ENCODE measurements at regions not wholly inside any gene's neighbourhood (a gene's known extent, or its start where the extent isn't known, plus 50 kb on each side); places are given as distances from the start of the nearest gene placed in this dataset.

GRCh38 chr9:80602291-80602690 lies 1030.5 kb downstream of the TLE4 start:
- H3K27ac Mint-ChIP-seq = no peak overlapping the region
- no peaks in the 10 kb centered on the region for H3K4me1 Mint-ChIP-seq
- no peaks in the 10 kb centered on the region for H3K27me3 Mint-ChIP-seq
- no peak for ATAC-seq
- peaks cover 11% of the 10 kb centered on the region for H3K36me3 Mint-ChIP-seq
- no peak overlapping the region for H3K4me3 Mint-ChIP-seq
- peaks cover 6% of the 10 kb centered on the region for H3K9me3 Mint-ChIP-seq

- Mint-ChIP-seq H3K9me3 (peaks cover 13% of the 10 kb centered on the region), H3K36me3 (peaks cover 16% of the 10 kb centered on the region), H3K27ac (no peak overlapping the region), H3K4me3 (no peak overlapping the region), H3K4me1 (no peaks in the 10 kb centered on the region), H3K27me3 (no peaks in the 10 kb centered on the region)
- no peak for ATAC-seq
Measured at GRCh38 chr9:80596579-80596978, 1024.8 kb downstream of the TLE4 start.

GRCh38 chr9:80595192-80595591 lies 1023.4 kb downstream of the TLE4 start:
- no peaks in the 10 kb centered on the region for H3K4me1 Mint-ChIP-seq
- peaks cover 15% of the 10 kb centered on the region for H3K9me3 Mint-ChIP-seq
- H3K36me3 Mint-ChIP-seq = peaks cover 16% of the 10 kb centered on the region
- no peaks in the 10 kb centered on the region for H3K27me3 Mint-ChIP-seq
- ATAC-seq = no peak
- H3K27ac Mint-ChIP-seq = no peak overlapping the region
- H3K4me3 Mint-ChIP-seq = no peak overlapping the region

GRCh38 chr9:80592413-80592812 lies 1020.6 kb downstream of the TLE4 start:
- ATAC-seq = no peak
- no peaks in the 10 kb centered on the region for H3K27me3 Mint-ChIP-seq
- peaks cover 9% of the 10 kb centered on the region for H3K9me3 Mint-ChIP-seq
- H3K4me3 Mint-ChIP-seq = no peak overlapping the region
- H3K27ac Mint-ChIP-seq = no peak overlapping the region
- peaks cover 6% of the 10 kb centered on the region for H3K36me3 Mint-ChIP-seq
- H3K4me1 Mint-ChIP-seq = no peaks in the 10 kb centered on the region

GRCh38 chr9:80586786-80587330 lies 1015.1 kb downstream of the TLE4 start:
- Mint-ChIP-seq H3K4me1 (no peaks in the 10 kb centered on the region), H3K4me3 (no peak overlapping the region), H3K36me3 (no peaks in the 10 kb centered on the region), H3K27me3 (no peaks in the 10 kb centered on the region), H3K27ac (no peak overlapping the region), H3K9me3 (peaks cover 4% of the 10 kb centered on the region)
- no peak for ATAC-seq

GRCh38 chr9:80571953-80572352 lies 1000.2 kb downstream of the TLE4 start:
- H3K36me3 Mint-ChIP-seq = peaks cover 32% of the 10 kb centered on the region
- H3K27me3 Mint-ChIP-seq = no peaks in the 10 kb centered on the region
- H3K9me3 Mint-ChIP-seq = peaks cover 42% of the 10 kb centered on the region
- H3K27ac Mint-ChIP-seq = no peak overlapping the region
- no peak for ATAC-seq
- H3K4me3 Mint-ChIP-seq = no peak overlapping the region
- no peaks in the 10 kb centered on the region for H3K4me1 Mint-ChIP-seq

GRCh38 chr9:80569236-80569635 lies 997.5 kb downstream of the TLE4 start:
- H3K9me3 Mint-ChIP-seq = peaks cover 25% of the 10 kb centered on the region
- ATAC-seq = no peak
- H3K27me3 Mint-ChIP-seq = no peaks in the 10 kb centered on the region
- no peak overlapping the region for H3K4me3 Mint-ChIP-seq
- H3K4me1 Mint-ChIP-seq = no peaks in the 10 kb centered on the region
- no peak overlapping the region for H3K27ac Mint-ChIP-seq
- H3K36me3 Mint-ChIP-seq = peaks cover 24% of the 10 kb centered on the region

GRCh38 chr9:80561526-80561925 lies 989.8 kb downstream of the TLE4 start:
- Mint-ChIP-seq H3K36me3 (peaks cover 16% of the 10 kb centered on the region), H3K27me3 (no peaks in the 10 kb centered on the region), H3K4me3 (no peak overlapping the region), H3K9me3 (peaks cover 8% of the 10 kb centered on the region), H3K27ac (no peak overlapping the region), H3K4me1 (no peaks in the 10 kb centered on the region)
- no peak for ATAC-seq

- Mint-ChIP-seq H3K4me3 (no peak overlapping the region), H3K9me3 (peaks cover 8% of the 10 kb centered on the region), H3K27ac (no peak overlapping the region), H3K36me3 (peaks cover 16% of the 10 kb centered on the region), H3K4me1 (no peaks in the 10 kb centered on the region), H3K27me3 (no peaks in the 10 kb centered on the region)
- ATAC-seq = no peak
Measured at GRCh38 chr9:80560976-80561375, 989.2 kb downstream of the TLE4 start.

- Mint-ChIP-seq H3K4me1 (no peaks in the 10 kb centered on the region), H3K4me3 (no peak overlapping the region), H3K9me3 (no peaks in the 10 kb centered on the region), H3K36me3 (peaks cover 10% of the 10 kb centered on the region), H3K27ac (no peak overlapping the region), H3K27me3 (no peaks in the 10 kb centered on the region)
- ATAC-seq = no peak
Measured at GRCh38 chr9:80557256-80557655, 985.5 kb downstream of the TLE4 start.

- H3K9me3 Mint-ChIP-seq = no peaks in the 10 kb centered on the region
- H3K4me1 Mint-ChIP-seq = no peaks in the 10 kb centered on the region
- no peak overlapping the region for H3K27ac Mint-ChIP-seq
- ATAC-seq = no peak
- no peaks in the 10 kb centered on the region for H3K27me3 Mint-ChIP-seq
- no peak overlapping the region for H3K4me3 Mint-ChIP-seq
- peaks cover 10% of the 10 kb centered on the region for H3K36me3 Mint-ChIP-seq
Measured at GRCh38 chr9:80556631-80557030, 984.9 kb downstream of the TLE4 start.

- H3K27me3 Mint-ChIP-seq = no peaks in the 10 kb centered on the region
- no peak overlapping the region for H3K4me3 Mint-ChIP-seq
- peaks cover 10% of the 10 kb centered on the region for H3K36me3 Mint-ChIP-seq
- ATAC-seq = no peak
- no peak overlapping the region for H3K27ac Mint-ChIP-seq
- H3K9me3 Mint-ChIP-seq = no peaks in the 10 kb centered on the region
- H3K4me1 Mint-ChIP-seq = no peaks in the 10 kb centered on the region
Measured at GRCh38 chr9:80555782-80556325, 984.1 kb downstream of the TLE4 start.

GRCh38 chr9:80554856-80555255 lies 983.1 kb downstream of the TLE4 start:
- Mint-ChIP-seq H3K9me3 (no peaks in the 10 kb centered on the region), H3K4me1 (no peaks in the 10 kb centered on the region), H3K36me3 (peaks cover 10% of the 10 kb centered on the region), H3K27me3 (no peaks in the 10 kb centered on the region), H3K4me3 (no peak overlapping the region), H3K27ac (no peak overlapping the region)
- ATAC-seq = no peak

- Mint-ChIP-seq H3K36me3 (peaks cover 10% of the 10 kb centered on the region), H3K27ac (no peak overlapping the region), H3K4me3 (no peak overlapping the region), H3K4me1 (no peaks in the 10 kb centered on the region), H3K9me3 (no peaks in the 10 kb centered on the region), H3K27me3 (no peaks in the 10 kb centered on the region)
- no peak for ATAC-seq
Measured at GRCh38 chr9:80554301-80554700, 982.5 kb downstream of the TLE4 start.

GRCh38 chr9:80552931-80553330 lies 981.2 kb downstream of the TLE4 start:
- no peak for ATAC-seq

GRCh38 chr9:80550181-80550580 lies 978.4 kb downstream of the TLE4 start:
- H3K9me3 Mint-ChIP-seq = no peaks in the 10 kb centered on the region
- no peaks in the 10 kb centered on the region for H3K36me3 Mint-ChIP-seq
- no peaks in the 10 kb centered on the region for H3K27me3 Mint-ChIP-seq
- H3K4me3 Mint-ChIP-seq = no peak overlapping the region
- H3K4me1 Mint-ChIP-seq = no peaks in the 10 kb centered on the region
- ATAC-seq = no peak
- H3K27ac Mint-ChIP-seq = no peak overlapping the region

More at GRCh38 chr9:80552931-80553330, 981.2 kb downstream of the TLE4 start:
- no peaks in the 10 kb centered on the region for H3K9me3 Mint-ChIP-seq
- H3K27ac Mint-ChIP-seq = no peak overlapping the region
- no peaks in the 10 kb centered on the region for H3K27me3 Mint-ChIP-seq
- H3K4me3 Mint-ChIP-seq = no peak overlapping the region
- peaks cover 3% of the 10 kb centered on the region for H3K36me3 Mint-ChIP-seq
- H3K4me1 Mint-ChIP-seq = no peaks in the 10 kb centered on the region
